HepG2 (cell line): ENCODE measurements at regions not wholly inside any gene's neighbourhood (a gene's known extent, or its start where the extent isn't known, plus 50 kb on each side); places are given as distances from the start of the nearest gene placed in this dataset.

ENCODE experiments used
- ATAC-seq: fragments of 200-7000 bp; cut with Tn5 transposase; 3 replicates; pipeline ENCODE4 v1.9.1; 2020; ENCODE audit warnings: mild to moderate bottlenecking, moderate library complexity
- BruUV-seq: library from RNA; stranded (reverse); fragments of 400-500 nt; replicated peaks from 2 replicates; lab custom pipeline; 2021; lab: Mats Ljungman, UMichigan
- CTCF ChIA-PET: fragments of 300-600 bp; formaldehyde crosslinking; extraction: SDS; loops from one replicate; lab custom pipeline; 2021; ENCODE audit warnings: low total read pairs, inconsistent platforms, low intra/inter-chr PET ratio; lab: Yijun Ruan, JAX
- POLR2A ChIA-PET: fragments of 350-600 bp; sonication (Branson Sonifier 250); formaldehyde crosslinking; loops from one replicate; lab custom pipeline; 2020; ENCODE audit warnings: antibody characterized with exemption, inconsistent platforms; lab: Yijun Ruan, JAX
- DNase-seq: peaks from one replicate; pipeline ENCODE4 v3.0.0-alpha.2; 2015; ENCODE audit warnings: low spot score
- FAIRE-seq: peaks from 3 replicates; lab custom pipeline; 2011; peaks lifted over from hg19 to GRCh38; lab: Jason Lieb, UNC
- H2AFZ ChIP-seq: one replicate; pipeline ENCODE4 v1.6.1; 2011; ENCODE audit warnings: low read length, inconsistent platforms
- H3K27ac ChIP-seq: fragments of 300-600 bp; 3 replicates; pipeline ENCODE4 v1.8.0; 2011; ENCODE audit warnings: mixed run types, mild to moderate bottlenecking, mixed read lengths, low read length, inconsistent platforms; ENCODE audit not compliant: insufficient read depth; ENCODE audit errors: extremely low read length
- H3K27me3 ChIP-seq, 2 experiments: fragments of 200-600 bp in 1 of 2; 2 replicates in 1 of 2; 3 replicates in 1 of 2; pipeline versions ENCODE4 v1.6.0 to v1.8.0; 2011; ENCODE audit warnings: low read length in 2 of 2, mild to moderate bottlenecking in 2 of 2, moderate library complexity in 2 of 2, inconsistent platforms in 1 of 2; ENCODE audit not compliant: insufficient read depth in 2 of 2, control insufficient read depth in 1 of 2
- H3K36me3 ChIP-seq, 2 experiments: fragments of 200-600 bp in 1 of 2; replicated peaks in 1 of 2; 2 replicates in 1 of 2; 3 replicates in 1 of 2; pipeline versions ENCODE4 v1.5.1 to v1.8.0; 2011; ENCODE audit warnings: low read length in 2 of 2, inconsistent platforms in 1 of 2; ENCODE audit not compliant: insufficient read depth in 2 of 2, control insufficient read depth in 1 of 2
- H3K4me1 ChIP-seq: 2 replicates; pipeline ENCODE4 v1.5.1; 2012; ENCODE audit warnings: low read length, inconsistent platforms; ENCODE audit not compliant: insufficient read depth
- H3K4me2 ChIP-seq: 2 replicates; pipeline ENCODE4 v1.6.0; 2011; ENCODE audit warnings: low read depth, low read length, inconsistent platforms
- H3K4me3 ChIP-seq, 3 experiments: fragments of 200-600 bp in 1 of 3; sonication (generic), shearing (Covaris generic) in 1 of 3; replicated peaks in 1 of 3; 2 replicates each; pipeline ENCODE4 v1.5.1; 2011 to 2016; ENCODE audit warnings: low read length in 3 of 3, inconsistent platforms in 2 of 3, low read depth in 2 of 3, mild to moderate bottlenecking in 2 of 3, control low read depth in 1 of 3, mixed read lengths in 1 of 3; ENCODE audit not compliant: insufficient read depth in 1 of 3
- H3K79me2 ChIP-seq: one replicate; pipeline ENCODE4 v1.6.1; 2011; ENCODE audit warnings: low read length, inconsistent platforms; ENCODE audit not compliant: insufficient read depth
- H3K9ac ChIP-seq: 2 replicates; pipeline ENCODE4 v1.6.0; 2011; ENCODE audit warnings: mild to moderate bottlenecking, low read depth, low read length, inconsistent platforms; ENCODE audit not compliant: insufficient read depth
- H3K9me3 ChIP-seq: 2 replicates; pipeline ENCODE4 v1.5.1; 2012; ENCODE audit warnings: mild to moderate bottlenecking, low read length
- H4K20me1 ChIP-seq: 2 replicates; pipeline ENCODE4 v1.6.0; 2011; ENCODE audit warnings: inconsistent platforms, mild to moderate bottlenecking, low read length, moderate library complexity; ENCODE audit not compliant: insufficient read depth
- FOXA1 ChIP-seq, 2 experiments: fragments of 450-650 bp in 1 of 2; sonication (generic) in 1 of 2; formaldehyde crosslinking in 1 of 2; IDR thresholded peaks; 2 replicates each; pipeline versions ENCODE4 v1.4.0 to v1.6.1; 2016 to 2020; ENCODE audit warnings: missing genetic modification reagents in 1 of 2
- MTA3 ChIP-seq: sonication (generic); formaldehyde crosslinking; IDR thresholded peaks from 2 replicates; pipeline ENCODE4 v1.4.0; 2020; ENCODE audit warnings: missing genetic modification reagents
- NCOA1 ChIP-seq: sonication (generic); formaldehyde crosslinking; IDR thresholded peaks from 2 replicates; pipeline ENCODE4 v1.9.0; 2021; ENCODE audit warnings: missing genetic modification reagents
- STAG1 ChIP-seq: sonication (generic); formaldehyde crosslinking; IDR thresholded peaks from 2 replicates; pipeline ENCODE4 v1.4.0; 2020; ENCODE audit warnings: missing genetic modification reagents
- TMF1 ChIP-seq: sonication (generic); formaldehyde crosslinking; IDR thresholded peaks from 2 replicates; pipeline ENCODE4 v1.8.1; 2022; ENCODE audit warnings: low read depth, missing genetic modification reagents
- ZNF337 ChIP-seq: sonication (generic); formaldehyde crosslinking; IDR thresholded peaks from 2 replicates; pipeline ENCODE4 v1.5.1; 2020; ENCODE audit warnings: missing genetic modification reagents, low read depth, mild to moderate bottlenecking, borderline replicate concordance
- ZZZ3 ChIP-seq: sonication (generic); formaldehyde crosslinking; IDR thresholded peaks from 2 replicates; pipeline ENCODE4 v1.4.0; 2020; ENCODE audit warnings: missing genetic modification reagents, mild to moderate bottlenecking, borderline replicate concordance
- WGBS: methylation state at CpG from one replicate; pipeline ENCODE4 v1.1.6; 2017; ENCODE audit warnings: low lambda C conversion rate; 5-methylcytosine and 5-hydroxymethylcytosine counted together
- in situ Hi-C: cut with HindIII; loops from 2 replicates; pipeline ENCODE4 v1.10.0; 2017; ENCODE audit warnings: low pct_unique_long_range_greater_than_20kb; ENCODE audit not compliant: extremely low pct_ligation_motif_present
- intact Hi-C: fragments of 100-400 bp; cut with micrococcal nuclease; formaldehyde crosslinking; loops from one replicate; pipeline ENCODE4 v1.10.0; 2022; ENCODE audit not compliant: unreplicated experiment
- TF ChIP-seq, protein P1 (sequence below): sonication (generic); formaldehyde crosslinking; IDR thresholded peaks from 2 replicates; pipeline ENCODE4 v1.4.0; 2020; ENCODE audit warnings: mild to moderate bottlenecking, missing genetic modification reagents
- TF ChIP-seq, protein P2 (sequence below): sonication (generic); formaldehyde crosslinking; IDR thresholded peaks from 2 replicates; pipeline ENCODE4 v1.5.0; 2020; ENCODE audit warnings: mild to moderate bottlenecking, missing genetic modification reagents, moderate library complexity

DNA sequence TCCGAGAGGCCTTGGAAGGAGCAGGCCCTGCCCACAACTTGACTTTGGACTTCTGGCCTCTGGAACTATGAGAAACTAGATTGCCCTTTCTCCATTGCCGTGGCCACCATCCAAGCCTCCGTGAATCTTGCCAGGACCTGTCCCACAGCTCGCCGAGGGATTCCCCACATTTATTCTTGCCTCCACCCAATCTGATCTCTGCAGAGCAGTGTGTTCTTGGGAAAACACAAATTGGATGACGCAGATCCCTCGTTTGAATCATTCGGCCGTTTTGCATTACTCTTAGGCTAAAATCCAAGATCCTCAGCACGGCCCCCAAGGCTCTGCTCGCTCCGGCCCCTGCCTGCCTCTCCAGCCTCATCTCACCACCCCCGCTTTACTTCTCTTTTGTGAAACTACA is 364.2 kb downstream of the ZNF516 start:
- Histone ChIP-seq H3K27me3 (peaks cover 0 to 3% of the 10 kb centered on the region in 2 experiments; a peak in 2 of 5 replicates), H3K4me3 (no peak overlapping the region), H3K36me3 (no peaks in the 10 kb centered on the region), H3K9me3 (no peaks in the 10 kb centered on the region), H2AFZ (no peak overlapping the region), H4K20me1 (no peaks in the 10 kb centered on the region), H3K4me2 (no peak overlapping the region), H3K27ac (no peak overlapping the region), H3K9ac (no peak overlapping the region), H3K4me1 (no peaks in the 10 kb centered on the region), H3K79me2 (no peaks in the 10 kb centered on the region)
- no peak for TF ChIP-seq NCOA1
- no peak for TF ChIP-seq MTA3
- POLR2A ChIA-PET = no interaction called here
- FAIRE-seq (no peak), DNase-seq (no peak), ATAC-seq (no peak)
- 19% methylated on average over 13 of the region's 13 CpGs for WGBS
- intact Hi-C loops = no loop called here
- CTCF ChIA-PET = no interaction called here
- in situ Hi-C loops = no loop called here
- no TSS peak for BruUV-seq

DNA sequence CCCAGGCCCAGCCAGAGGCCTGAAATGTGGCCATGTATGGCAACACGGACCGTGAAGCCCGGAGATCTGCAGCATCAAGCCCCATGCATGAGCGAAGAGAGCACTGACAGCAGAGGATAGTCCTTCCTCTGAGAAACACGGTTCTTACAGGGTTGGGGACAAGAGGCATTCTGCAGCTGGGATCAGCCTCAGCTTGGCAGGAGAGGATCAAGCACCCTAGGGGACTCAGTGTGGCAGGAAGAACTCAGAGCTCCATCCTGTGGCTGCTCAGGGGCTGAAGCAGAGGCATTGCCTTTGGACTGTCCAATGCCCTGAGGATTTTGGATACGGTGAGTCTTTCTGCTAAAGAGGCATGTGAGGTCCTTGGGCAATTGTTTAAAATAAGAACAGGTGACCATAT is 368.7 kb downstream of the ZNF516 start:
- intact Hi-C loops = no loop called here
- no peak overlapping the region for H3K9ac ChIP-seq
- WGBS = 0% methylated on average over 1 of the region's 6 CpGs
- no peak overlapping the region for H3K4me3 ChIP-seq
- no peaks in the 10 kb centered on the region for H3K9me3 ChIP-seq
- POLR2A ChIA-PET = no interaction called here
- TF ChIP-seq ZZZ3 (CRISPR knock-in tag) (no peak), TMF1 (CRISPR knock-in tag) (no peak), STAG1 (CRISPR knock-in tag) (peak; percentile 12; the same call in 1 of the 2 replicates), ZNF337 (CRISPR knock-in tag) (no peak), FOXA1 (IDR thresholded peaks at IDR 0.05) (no peak), FOXA1 (CRISPR knock-in tag; IDR thresholded peaks at IDR 0.05) (no peak)
- TF ChIP-seq, protein P1, sequence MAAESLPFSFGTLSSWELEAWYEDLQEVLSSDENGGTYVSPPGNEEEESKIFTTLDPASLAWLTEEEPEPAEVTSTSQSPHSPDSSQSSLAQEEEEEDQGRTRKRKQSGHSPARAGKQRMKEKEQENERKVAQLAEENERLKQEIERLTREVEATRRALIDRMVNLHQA = no peak
- TF ChIP-seq, protein P2, sequence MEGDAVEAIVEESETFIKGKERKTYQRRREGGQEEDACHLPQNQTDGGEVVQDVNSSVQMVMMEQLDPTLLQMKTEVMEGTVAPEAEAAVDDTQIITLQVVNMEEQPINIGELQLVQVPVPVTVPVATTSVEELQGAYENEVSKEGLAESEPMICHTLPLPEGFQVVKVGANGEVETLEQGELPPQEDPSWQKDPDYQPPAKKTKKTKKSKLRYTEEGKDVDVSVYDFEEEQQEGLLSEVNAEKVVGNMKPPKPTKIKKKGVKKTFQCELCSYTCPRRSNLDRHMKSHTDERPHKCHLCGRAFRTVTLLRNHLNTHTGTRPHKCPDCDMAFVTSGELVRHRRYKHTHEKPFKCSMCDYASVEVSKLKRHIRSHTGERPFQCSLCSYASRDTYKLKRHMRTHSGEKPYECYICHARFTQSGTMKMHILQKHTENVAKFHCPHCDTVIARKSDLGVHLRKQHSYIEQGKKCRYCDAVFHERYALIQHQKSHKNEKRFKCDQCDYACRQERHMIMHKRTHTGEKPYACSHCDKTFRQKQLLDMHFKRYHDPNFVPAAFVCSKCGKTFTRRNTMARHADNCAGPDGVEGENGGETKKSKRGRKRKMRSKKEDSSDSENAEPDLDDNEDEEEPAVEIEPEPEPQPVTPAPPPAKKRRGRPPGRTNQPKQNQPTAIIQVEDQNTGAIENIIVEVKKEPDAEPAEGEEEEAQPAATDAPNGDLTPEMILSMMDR = peak; percentile 37; the same call in 1 of the 2 replicates
- TF ChIP-seq, all 625 proteins: peak for 2
- H3K4me1 ChIP-seq = no peaks in the 10 kb centered on the region
- no peaks in the 10 kb centered on the region for H4K20me1 ChIP-seq
- peak; percentile 50; the same call in 2 of the 3 replicates for ATAC-seq
- no peak for FAIRE-seq
- H3K79me2 ChIP-seq = no peaks in the 10 kb centered on the region
- BruUV-seq = no TSS peak
- in situ Hi-C loops = no loop called here
- no peaks in the 10 kb centered on the region for H3K36me3 ChIP-seq
- H3K27ac ChIP-seq = no peak overlapping the region
- H3K4me2 ChIP-seq = no peak overlapping the region
- no peaks in the 10 kb centered on the region; a peak in 1 of 5 replicates for H3K27me3 ChIP-seq
- CTCF ChIA-PET = no interaction called here
- DNase-seq = no peak
- H2AFZ ChIP-seq = no peak overlapping the region
